Liver (tissue), 8 donors: ENCODE measurements at regions not wholly inside any gene's neighbourhood (a gene's known extent, or its start where the extent isn't known, plus 50 kb on each side); places are given as distances from the start of the nearest gene placed in this dataset.

ENCODE experiments used
- DNase-seq: peaks from one replicate; pipeline ENCODE4 v3.0.0-alpha.2; 2017; ENCODE audit warnings: low spot score
- H3K27ac ChIP-seq, 2 donors: one replicate each; pipeline ENCODE4 v1.7.0; 2013; ENCODE audit warnings: inconsistent platforms in 2 of 2, low read length in 2 of 2, control low read depth in 1 of 2, low read depth in 1 of 2, mild to moderate bottlenecking in 1 of 2
- H3K27me3 ChIP-seq, 4 donors: one replicate each; pipeline versions ENCODE4 v1.6.1 to v1.7.0; 2013; ENCODE audit warnings: low read length in 3 of 4, inconsistent platforms in 1 of 4, mild to moderate bottlenecking in 1 of 4, moderate library complexity in 1 of 4; ENCODE audit not compliant: control insufficient read depth in 4 of 4, insufficient read depth in 4 of 4
- H3K36me3 ChIP-seq, 4 donors: one replicate each; pipeline versions ENCODE4 v1.6.1 to v1.7.0; 2013; ENCODE audit warnings: low read length in 3 of 4, mild to moderate bottlenecking in 3 of 4, low read depth in 1 of 4, moderate library complexity in 1 of 4; ENCODE audit not compliant: control insufficient read depth in 4 of 4, insufficient read depth in 3 of 4
- H3K4me1 ChIP-seq, 4 donors: one replicate each; pipeline versions ENCODE4 v1.6.1 to v1.7.0; 2013; ENCODE audit warnings: low read length in 3 of 4, mild to moderate bottlenecking in 3 of 4, moderate library complexity in 1 of 4; ENCODE audit not compliant: control insufficient read depth in 4 of 4, insufficient read depth in 4 of 4
- H3K4me3 ChIP-seq, 3 donors: one replicate each; pipeline versions ENCODE4 v1.6.1 to v1.7.0; 2013; ENCODE audit warnings: low read length in 3 of 3, control low read depth in 1 of 3, low read depth in 1 of 3, mild to moderate bottlenecking in 1 of 3
- H3K9ac ChIP-seq, 2 donors: one replicate each; pipeline ENCODE4 v1.7.0; 2013; ENCODE audit warnings: low read length in 2 of 2, mild to moderate bottlenecking in 2 of 2, moderate library complexity in 2 of 2, control low read depth in 1 of 2, low read depth in 1 of 2
- H3K9me3 ChIP-seq, 4 donors: one replicate each; pipeline versions ENCODE4 v1.6.1 to v1.7.0; 2013; ENCODE audit warnings: low read length in 3 of 4; ENCODE audit not compliant: control insufficient read depth in 4 of 4
- ATF3 ChIP-seq: IDR thresholded peaks from 2 replicates; pipeline ENCODE4 v1.6.1; 2016; ENCODE audit warnings: antibody characterized with exemption
- EGR1 ChIP-seq, 2 donors: IDR thresholded peaks; 2 replicates each; pipeline ENCODE4 v1.6.1; 2016 to 2018; ENCODE audit warnings: antibody characterized with exemption in 2 of 2, low read depth in 2 of 2
- FOXA1 ChIP-seq: IDR thresholded peaks from 2 replicates; pipeline ENCODE4 v1.6.1; 2016; ENCODE audit warnings: antibody characterized with exemption
- FOXA2 ChIP-seq: IDR thresholded peaks from 2 replicates; pipeline ENCODE4 v1.6.1; 2016; ENCODE audit warnings: antibody characterized with exemption
- GABPA ChIP-seq, 2 donors: IDR thresholded peaks in 1 of 2; conservative IDR thresholded peaks in 1 of 2; 2 replicates each; pipeline ENCODE4 v1.6.1; 2016; ENCODE audit warnings: antibody characterized with exemption in 2 of 2, mild to moderate bottlenecking in 1 of 2, moderate library complexity in 1 of 2
- HNF4G ChIP-seq: IDR thresholded peaks from 2 replicates; pipeline ENCODE4 v1.6.1; 2016; ENCODE audit warnings: antibody characterized with exemption
- JUND ChIP-seq, 2 donors: IDR thresholded peaks; 2 replicates each; pipeline ENCODE4 v1.6.1; 2016; ENCODE audit warnings: antibody characterized with exemption in 2 of 2
- NR2F2 ChIP-seq: IDR thresholded peaks from 2 replicates; pipeline ENCODE4 v1.6.1; 2016; ENCODE audit warnings: antibody characterized with exemption
- REST ChIP-seq: IDR thresholded peaks from 2 replicates; pipeline ENCODE4 v1.6.1; 2016; ENCODE audit warnings: antibody characterized with exemption, mild to moderate bottlenecking
- RXRA ChIP-seq, 2 donors: IDR thresholded peaks; 2 replicates each; pipeline ENCODE4 v1.6.1; 2017 to 2018; ENCODE audit warnings: antibody characterized with exemption in 2 of 2, mild to moderate bottlenecking in 1 of 2
- SP1 ChIP-seq: IDR thresholded peaks from 2 replicates; pipeline ENCODE4 v1.6.1; 2018; ENCODE audit warnings: antibody characterized with exemption, mild to moderate bottlenecking
- TAF1 ChIP-seq: conservative IDR thresholded peaks from 2 replicates; pipeline ENCODE4 v1.6.1; 2016; ENCODE audit warnings: antibody characterized with exemption, mild to moderate bottlenecking
- YY1 ChIP-seq: IDR thresholded peaks from 2 replicates; pipeline ENCODE4 v1.6.1; 2016; ENCODE audit warnings: antibody characterized with exemption, mild to moderate bottlenecking
- ZBTB33 ChIP-seq: IDR thresholded peaks from 2 replicates; pipeline ENCODE4 v1.6.1; 2016; ENCODE audit warnings: antibody characterized with exemption
- WGBS: extraction: QIAGEN DNeasy Blood & Tissue Kit; methylation state at CpG from one replicate; pipeline ENCODE4 v1.1.7; 2013; 5-methylcytosine and 5-hydroxymethylcytosine counted together
- TF ChIP-seq, protein P1 (sequence below): IDR thresholded peaks from 2 replicates; pipeline ENCODE4 v1.6.1; 2016; ENCODE audit warnings: antibody characterized with exemption
- TF ChIP-seq, protein P2 (sequence below): fragments of 150-350 bp; IDR thresholded peaks from 2 replicates; pipeline ENCODE4 v1.5.1; 2017; ENCODE audit warnings: improper control_type of control experiment, low read depth, low read length; ENCODE audit not compliant: missing input control
- donor health status: healthy.
- donor health status: healthy.
- donor health status: healthy.
- donor health status: healthy.
- donor health status: healthy.

GRCh38 chr4:19119904-19120560 lies 1098.5 kb upstream of the LCORL start:
- TF ChIP-seq FOXA2 (no peak), YY1 (no peak), GABPA (IDR thresholded peaks at IDR 0.05 in 1 of 2, conservative IDR thresholded peaks at IDR 0.05 in 1 of 2) (no peak), HNF4G (no peak), FOXA1 (no peak), RXRA (IDR thresholded peaks at IDR 0.05) (no peak), ATF3 (no peak), TAF1 (no peak), EGR1 (IDR thresholded peaks at IDR 0.05; ENCODE audit: low read depth in 2 of 2) (no peak), REST (no peak), NR2F2 (no peak), ZBTB33 (no peak), SP1 (no peak)
- TF ChIP-seq, protein P1, sequence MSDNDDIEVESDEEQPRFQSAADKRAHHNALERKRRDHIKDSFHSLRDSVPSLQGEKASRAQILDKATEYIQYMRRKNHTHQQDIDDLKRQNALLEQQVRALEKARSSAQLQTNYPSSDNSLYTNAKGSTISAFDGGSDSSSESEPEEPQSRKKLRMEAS, result no peak
- TF ChIP-seq, protein P2, sequence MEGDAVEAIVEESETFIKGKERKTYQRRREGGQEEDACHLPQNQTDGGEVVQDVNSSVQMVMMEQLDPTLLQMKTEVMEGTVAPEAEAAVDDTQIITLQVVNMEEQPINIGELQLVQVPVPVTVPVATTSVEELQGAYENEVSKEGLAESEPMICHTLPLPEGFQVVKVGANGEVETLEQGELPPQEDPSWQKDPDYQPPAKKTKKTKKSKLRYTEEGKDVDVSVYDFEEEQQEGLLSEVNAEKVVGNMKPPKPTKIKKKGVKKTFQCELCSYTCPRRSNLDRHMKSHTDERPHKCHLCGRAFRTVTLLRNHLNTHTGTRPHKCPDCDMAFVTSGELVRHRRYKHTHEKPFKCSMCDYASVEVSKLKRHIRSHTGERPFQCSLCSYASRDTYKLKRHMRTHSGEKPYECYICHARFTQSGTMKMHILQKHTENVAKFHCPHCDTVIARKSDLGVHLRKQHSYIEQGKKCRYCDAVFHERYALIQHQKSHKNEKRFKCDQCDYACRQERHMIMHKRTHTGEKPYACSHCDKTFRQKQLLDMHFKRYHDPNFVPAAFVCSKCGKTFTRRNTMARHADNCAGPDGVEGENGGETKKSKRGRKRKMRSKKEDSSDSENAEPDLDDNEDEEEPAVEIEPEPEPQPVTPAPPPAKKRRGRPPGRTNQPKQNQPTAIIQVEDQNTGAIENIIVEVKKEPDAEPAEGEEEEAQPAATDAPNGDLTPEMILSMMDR, result no peak
- Histone ChIP-seq H3K4me1 (no peaks in the 10 kb centered on the region), H3K9me3 (no peaks in the 10 kb centered on the region), H3K36me3 (no peaks in the 10 kb centered on the region), H3K27ac (no peak overlapping the region), H3K4me3 (no peak overlapping the region), H3K9ac (no peak overlapping the region), H3K27me3 (no peaks in the 10 kb centered on the region)
- 54% methylated on average over 3 of the region's 3 CpGs for WGBS
- no peak for DNase-seq

GRCh38 chr4:19117022-19117421 lies 1095.5 kb upstream of the LCORL start:
- Histone ChIP-seq H3K27ac (no peak overlapping the region), H3K4me3 (no peak overlapping the region), H3K27me3 (no peaks in the 10 kb centered on the region), H3K4me1 (no peaks in the 10 kb centered on the region), H3K9me3 (no peaks in the 10 kb centered on the region), H3K36me3 (no peaks in the 10 kb centered on the region), H3K9ac (no peak overlapping the region)
- DNase-seq, result no peak
- no peak for TF ChIP-seq EGR1 (IDR thresholded peaks at IDR 0.05; ENCODE audit: low read depth in 2 of 2)
- TF ChIP-seq JUND (IDR thresholded peaks at IDR 0.05), result no peak
- no peak for TF ChIP-seq GABPA (IDR thresholded peaks at IDR 0.05 in 1 of 2, conservative IDR thresholded peaks at IDR 0.05 in 1 of 2)
- TF ChIP-seq ZBTB33, result no peak
- TF ChIP-seq TAF1, result no peak
- no peak for TF ChIP-seq REST
- no peak for TF ChIP-seq FOXA1
- WGBS, result 60% methylated on average over 2 of the region's 2 CpGs
